ENCODE measurements at regions not wholly inside any gene's neighbourhood (a gene's known extent, or its start where the extent isn't known, plus 50 kb on each side); places are given as distances from the start of the nearest gene placed in this dataset.

- Mint-ChIP-seq H3K27me3 (ENCODE audit: insufficient read depth, low read depth, poor library complexity) (peaks cover 2% of the 10 kb centered on the region), H3K4me3 (no peak overlapping the region), H3K4me1 (no peaks in the 10 kb centered on the region), H3K36me3 (ENCODE audit: low read depth) (no peaks in the 10 kb centered on the region), H3K9me3 (no peaks in the 10 kb centered on the region), H3K27ac (no peak overlapping the region)
- no peak overlapping the region for H3K4me2 ChIP-seq
- no peaks in the 10 kb centered on the region for H3F3A ChIP-seq (replicated peaks; ENCODE audit: low read depth)
- ATAC-seq, result no peak
- no peaks in the 10 kb centered on the region for H4K20me1 ChIP-seq (replicated peaks; ENCODE audit: insufficient read depth)
- H3K36me3 ChIP-seq (ENCODE audit: insufficient read depth), result no peaks in the 10 kb centered on the region
- no peaks in the 10 kb centered on the region for H3K4me1 ChIP-seq (ENCODE audit: insufficient read depth)
- no peak for TF ChIP-seq ETS1 (IDR thresholded peaks at IDR 0.05)
- TF ChIP-seq POLR2AphosphoS5 (IDR thresholded peaks at IDR 0.05; ENCODE audit: low read depth), result no peak
- no peak for TF ChIP-seq CTCF (conservative IDR thresholded peaks at IDR 0.05; ENCODE audit: low read depth in 2 of 2)
- no peak for TF ChIP-seq CREB1 (CRISPR knock-in tag; IDR thresholded peaks at IDR 0.05; ENCODE audit: low read depth)
- TF ChIP-seq EZH2phosphoT487 (IDR thresholded peaks at IDR 0.05; ENCODE audit: unreplicated experiment), result no peak
- TF ChIP-seq EZH2 (IDR thresholded peaks at IDR 0.05; ENCODE audit: low read depth, unreplicated experiment), result no peak
- TF ChIP-seq, protein P1, sequence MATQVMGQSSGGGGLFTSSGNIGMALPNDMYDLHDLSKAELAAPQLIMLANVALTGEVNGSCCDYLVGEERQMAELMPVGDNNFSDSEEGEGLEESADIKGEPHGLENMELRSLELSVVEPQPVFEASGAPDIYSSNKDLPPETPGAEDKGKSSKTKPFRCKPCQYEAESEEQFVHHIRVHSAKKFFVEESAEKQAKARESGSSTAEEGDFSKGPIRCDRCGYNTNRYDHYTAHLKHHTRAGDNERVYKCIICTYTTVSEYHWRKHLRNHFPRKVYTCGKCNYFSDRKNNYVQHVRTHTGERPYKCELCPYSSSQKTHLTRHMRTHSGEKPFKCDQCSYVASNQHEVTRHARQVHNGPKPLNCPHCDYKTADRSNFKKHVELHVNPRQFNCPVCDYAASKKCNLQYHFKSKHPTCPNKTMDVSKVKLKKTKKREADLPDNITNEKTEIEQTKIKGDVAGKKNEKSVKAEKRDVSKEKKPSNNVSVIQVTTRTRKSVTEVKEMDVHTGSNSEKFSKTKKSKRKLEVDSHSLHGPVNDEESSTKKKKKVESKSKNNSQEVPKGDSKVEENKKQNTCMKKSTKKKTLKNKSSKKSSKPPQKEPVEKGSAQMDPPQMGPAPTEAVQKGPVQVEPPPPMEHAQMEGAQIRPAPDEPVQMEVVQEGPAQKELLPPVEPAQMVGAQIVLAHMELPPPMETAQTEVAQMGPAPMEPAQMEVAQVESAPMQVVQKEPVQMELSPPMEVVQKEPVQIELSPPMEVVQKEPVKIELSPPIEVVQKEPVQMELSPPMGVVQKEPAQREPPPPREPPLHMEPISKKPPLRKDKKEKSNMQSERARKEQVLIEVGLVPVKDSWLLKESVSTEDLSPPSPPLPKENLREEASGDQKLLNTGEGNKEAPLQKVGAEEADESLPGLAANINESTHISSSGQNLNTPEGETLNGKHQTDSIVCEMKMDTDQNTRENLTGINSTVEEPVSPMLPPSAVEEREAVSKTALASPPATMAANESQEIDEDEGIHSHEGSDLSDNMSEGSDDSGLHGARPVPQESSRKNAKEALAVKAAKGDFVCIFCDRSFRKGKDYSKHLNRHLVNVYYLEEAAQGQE (IDR thresholded peaks at IDR 0.05; ENCODE audit: unreplicated experiment), result no peak
- TF ChIP-seq ZNF114 (CRISPR knock-in tag; IDR thresholded peaks at IDR 0.05), result no peak
- TF ChIP-seq ZNF331 (CRISPR knock-in tag; IDR thresholded peaks at IDR 0.05; ENCODE audit: low read depth), result no peak
- no peak for TF ChIP-seq STAT1 (IDR thresholded peaks at IDR 0.05; ENCODE audit: unreplicated experiment)
- no peak for TF ChIP-seq NANOG (IDR thresholded peaks at IDR 0.05; ENCODE audit: borderline replicate concordance)
- TF ChIP-seq, protein P2, sequence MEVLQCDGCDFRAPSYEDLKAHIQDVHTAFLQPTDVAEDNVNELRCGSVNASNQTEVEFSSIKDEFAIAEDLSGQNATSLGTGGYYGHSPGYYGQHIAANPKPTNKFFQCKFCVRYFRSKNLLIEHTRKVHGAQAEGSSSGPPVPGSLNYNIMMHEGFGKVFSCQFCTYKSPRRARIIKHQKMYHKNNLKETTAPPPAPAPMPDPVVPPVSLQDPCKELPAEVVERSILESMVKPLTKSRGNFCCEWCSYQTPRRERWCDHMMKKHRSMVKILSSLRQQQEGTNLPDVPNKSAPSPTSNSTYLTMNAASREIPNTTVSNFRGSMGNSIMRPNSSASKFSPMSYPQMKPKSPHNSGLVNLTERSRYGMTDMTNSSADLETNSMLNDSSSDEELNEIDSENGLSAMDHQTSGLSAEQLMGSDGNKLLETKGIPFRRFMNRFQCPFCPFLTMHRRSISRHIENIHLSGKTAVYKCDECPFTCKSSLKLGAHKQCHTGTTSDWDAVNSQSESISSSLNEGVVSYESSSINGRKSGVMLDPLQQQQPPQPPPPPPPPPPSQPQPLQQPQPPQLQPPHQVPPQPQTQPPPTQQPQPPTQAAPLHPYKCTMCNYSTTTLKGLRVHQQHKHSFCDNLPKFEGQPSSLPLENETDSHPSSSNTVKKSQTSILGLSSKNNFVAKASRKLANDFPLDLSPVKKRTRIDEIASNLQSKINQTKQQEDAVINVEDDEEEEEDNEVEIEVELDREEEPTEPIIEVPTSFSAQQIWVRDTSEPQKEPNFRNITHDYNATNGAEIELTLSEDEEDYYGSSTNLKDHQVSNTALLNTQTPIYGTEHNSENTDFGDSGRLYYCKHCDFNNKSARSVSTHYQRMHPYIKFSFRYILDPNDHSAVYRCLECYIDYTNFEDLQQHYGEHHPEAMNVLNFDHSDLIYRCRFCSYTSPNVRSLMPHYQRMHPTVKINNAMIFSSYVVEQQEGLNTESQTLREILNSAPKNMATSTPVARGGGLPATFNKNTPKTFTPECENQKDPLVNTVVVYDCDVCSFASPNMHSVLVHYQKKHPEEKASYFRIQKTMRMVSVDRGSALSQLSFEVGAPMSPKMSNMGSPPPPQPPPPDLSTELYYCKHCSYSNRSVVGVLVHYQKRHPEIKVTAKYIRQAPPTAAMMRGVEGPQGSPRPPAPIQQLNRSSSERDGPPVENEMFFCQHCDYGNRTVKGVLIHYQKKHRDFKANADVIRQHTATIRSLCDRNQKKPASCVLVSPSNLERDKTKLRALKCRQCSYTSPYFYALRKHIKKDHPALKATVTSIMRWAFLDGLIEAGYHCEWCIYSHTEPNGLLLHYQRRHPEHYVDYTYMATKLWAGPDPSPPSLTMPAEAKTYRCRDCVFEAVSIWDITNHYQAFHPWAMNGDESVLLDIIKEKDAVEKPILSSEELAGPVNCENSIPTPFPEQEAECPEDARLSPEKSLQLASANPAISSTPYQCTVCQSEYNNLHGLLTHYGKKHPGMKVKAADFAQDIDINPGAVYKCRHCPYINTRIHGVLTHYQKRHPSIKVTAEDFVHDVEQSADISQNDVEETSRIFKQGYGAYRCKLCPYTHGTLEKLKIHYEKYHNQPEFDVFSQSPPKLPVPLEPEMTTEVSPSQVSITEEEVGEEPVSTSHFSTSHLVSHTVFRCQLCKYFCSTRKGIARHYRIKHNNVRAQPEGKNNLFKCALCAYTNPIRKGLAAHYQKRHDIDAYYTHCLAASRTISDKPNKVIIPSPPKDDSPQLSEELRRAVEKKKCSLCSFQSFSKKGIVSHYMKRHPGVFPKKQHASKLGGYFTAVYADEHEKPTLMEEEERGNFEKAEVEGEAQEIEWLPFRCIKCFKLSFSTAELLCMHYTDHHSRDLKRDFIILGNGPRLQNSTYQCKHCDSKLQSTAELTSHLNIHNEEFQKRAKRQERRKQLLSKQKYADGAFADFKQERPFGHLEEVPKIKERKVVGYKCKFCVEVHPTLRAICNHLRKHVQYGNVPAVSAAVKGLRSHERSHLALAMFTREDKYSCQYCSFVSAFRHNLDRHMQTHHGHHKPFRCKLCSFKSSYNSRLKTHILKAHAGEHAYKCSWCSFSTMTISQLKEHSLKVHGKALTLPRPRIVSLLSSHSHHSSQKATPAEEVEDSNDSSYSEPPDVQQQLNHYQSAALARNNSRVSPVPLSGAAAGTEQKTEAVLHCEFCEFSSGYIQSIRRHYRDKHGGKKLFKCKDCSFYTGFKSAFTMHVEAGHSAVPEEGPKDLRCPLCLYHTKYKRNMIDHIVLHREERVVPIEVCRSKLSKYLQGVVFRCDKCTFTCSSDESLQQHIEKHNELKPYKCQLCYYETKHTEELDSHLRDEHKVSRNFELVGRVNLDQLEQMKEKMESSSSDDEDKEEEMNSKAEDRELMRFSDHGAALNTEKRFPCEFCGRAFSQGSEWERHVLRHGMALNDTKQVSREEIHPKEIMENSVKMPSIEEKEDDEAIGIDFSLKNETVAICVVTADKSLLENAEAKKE (CRISPR knock-in tag; IDR thresholded peaks at IDR 0.05), result no peak
- TF ChIP-seq JUNB (IDR thresholded peaks at IDR 0.05; ENCODE audit: unreplicated experiment), result no peak
- no peak overlapping the region for H3K4me3 ChIP-seq
- no peaks in the 10 kb centered on the region for H3K79me2 ChIP-seq (replicated peaks; ENCODE audit: insufficient read depth)
- no peak overlapping the region for H2AFZ ChIP-seq
- H3K9me2 ChIP-seq (ENCODE audit: insufficient read depth), result no peaks in the 10 kb centered on the region
- DNase-seq (ENCODE audit: low spot score), result no peak
- H3K27me3 ChIP-seq (ENCODE audit: insufficient read depth), result no peaks in the 10 kb centered on the region
- H3K27ac ChIP-seq (ENCODE audit: low read depth), result no peak overlapping the region
Observed at GRCh38 chr20:40545478-40545877, 143.6 kb downstream of the MAFB start.
